ENCODE measurements at regions not wholly inside any gene's neighbourhood (a gene's known extent, or its start where the extent isn't known, plus 50 kb on each side); places are given as distances from the start of the nearest gene placed in this dataset.

GRCh38 chr2:65864619-65865018 is 432.2 kb upstream of the SPRED2 start:
- TF ChIP-seq CTCF (IDR thresholded peaks at IDR 0.05) (no peak), POLR2A (IDR thresholded peaks at IDR 0.05) (no peak)

All from gastroesophageal sphincter (tissue), 3 donors.